ENCODE measurements at regions not wholly inside any gene's neighbourhood (a gene's known extent, or its start where the extent isn't known, plus 50 kb on each side); places are given as distances from the start of the nearest gene placed in this dataset.

- Histone ChIP-seq H3K9me3 (peaks cover 0 to 15% (median 0%) of the 10 kb centered on the region in 11 donors), H3K4me1 (no peaks in the 10 kb centered on the region), H3K27me3 (no peaks in the 10 kb centered on the region), H3K4me3 (no peak overlapping the region), H3K36me3 (no peaks in the 10 kb centered on the region), H3K27ac (no peak overlapping the region)
- WGBS, 2 donors = 93 to 94% methylated on average over 7 of the region's 7 CpGs
- DNase-seq (no peak), ATAC-seq (no peak)
- TF ChIP-seq CTCF (IDR thresholded peaks at IDR 0.05) = no peak
- intact Hi-C loops (cut with DNase I) = no loop called here
These were observed 205.0 kb upstream of the MME start for GRCh38 chr3:154875142-154875541.

GRCh38 chr3:154872696-154873095, 207.4 kb upstream of the MME start:
- H3K27ac ChIP-seq = no peak overlapping the region
- no peak for DNase-seq
- H3K9me3 ChIP-seq = peaks cover 0 to 6% (median 0%) of the 10 kb centered on the region in 11 donors
- H3K4me1 ChIP-seq = no peaks in the 10 kb centered on the region
- no peaks in the 10 kb centered on the region for H3K36me3 ChIP-seq
- no peak overlapping the region for H3K4me3 ChIP-seq
- no peak for TF ChIP-seq CTCF (IDR thresholded peaks at IDR 0.05)
- ATAC-seq = no peak
- intact Hi-C loops (cut with DNase I) = no loop called here
- 90 to 93% methylated on average over 2 of the region's 2 CpGs for WGBS, 2 donors
- no peaks in the 10 kb centered on the region for H3K27me3 ChIP-seq

GRCh38 chr3:154872074-154872473, 208.0 kb upstream of the MME start:
- DNase-seq (no peak), ATAC-seq (no peak)
- WGBS, 2 donors = 77% methylated on average over 6 of the region's 6 CpGs
- Histone ChIP-seq H3K27ac (no peak overlapping the region), H3K36me3 (no peaks in the 10 kb centered on the region), H3K4me1 (no peaks in the 10 kb centered on the region), H3K9me3 (peaks cover 0 to 5% (median 0%) of the 10 kb centered on the region in 11 donors), H3K4me3 (no peak overlapping the region), H3K27me3 (no peaks in the 10 kb centered on the region)
- no peak for TF ChIP-seq CTCF (IDR thresholded peaks at IDR 0.05)
- intact Hi-C loops (cut with DNase I) = no loop called here

GRCh38 chr3:154864947-154865346, 215.2 kb upstream of the MME start:
- no peak for DNase-seq

More at GRCh38 chr3:154864947-154865346, 215.2 kb upstream of the MME start:
- H3K4me3 ChIP-seq = no peak overlapping the region
- ATAC-seq = no peak
- no peaks in the 10 kb centered on the region for H3K4me1 ChIP-seq
- H3K9me3 ChIP-seq = no peaks in the 10 kb centered on the region
- intact Hi-C loops (cut with DNase I) = no loop called here
- no peak for TF ChIP-seq CTCF (IDR thresholded peaks at IDR 0.05)
- no peak overlapping the region for H3K27ac ChIP-seq
- 46 to 57% methylated on average over 1 of the region's 1 CpG for WGBS, 2 donors
- H3K27me3 ChIP-seq = no peaks in the 10 kb centered on the region
- no peaks in the 10 kb centered on the region for H3K36me3 ChIP-seq
